Bone marrow (tissue), 2 donors: ENCODE measurements at regions not wholly inside any gene's neighbourhood (a gene's known extent, or its start where the extent isn't known, plus 50 kb on each side); places are given as distances from the start of the nearest gene placed in this dataset.

Experiments
- DNase-seq, 2 donors: peaks; one replicate each; lab custom pipeline; 2025; lab: John Stamatoyannopoulos, UW

- DNase-seq: peak; percentile 2 to 19
These were observed 267.9 kb upstream of the GHITM start for GRCh38 chr10:83871187-83872081.

DNA sequence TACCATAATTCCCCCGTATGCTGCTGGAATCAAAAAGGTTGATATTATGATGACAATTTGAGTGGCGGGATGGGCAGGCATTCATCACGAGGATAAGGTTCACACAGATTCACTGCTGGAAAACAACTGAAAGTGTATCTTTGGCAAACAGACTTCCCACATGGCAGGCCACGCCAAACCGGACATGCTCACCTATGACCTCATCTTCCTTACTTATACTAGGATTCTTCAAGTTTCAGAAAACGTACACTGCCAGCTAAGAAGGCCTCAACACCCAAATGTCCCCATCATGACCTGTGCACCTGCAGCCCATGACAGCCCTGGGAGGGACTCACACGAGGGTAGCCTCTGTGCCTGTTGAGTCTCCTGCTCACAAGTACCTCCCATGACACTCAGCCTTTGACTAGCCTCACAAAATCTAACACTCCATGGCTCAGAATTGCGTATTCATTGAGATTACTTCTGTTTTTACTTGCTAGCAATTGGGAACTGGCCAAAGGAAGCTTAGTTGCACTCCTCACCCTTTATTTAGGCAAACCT lies 259.0 kb upstream of the GHITM start:
- DNase-seq: no peak

DNA sequence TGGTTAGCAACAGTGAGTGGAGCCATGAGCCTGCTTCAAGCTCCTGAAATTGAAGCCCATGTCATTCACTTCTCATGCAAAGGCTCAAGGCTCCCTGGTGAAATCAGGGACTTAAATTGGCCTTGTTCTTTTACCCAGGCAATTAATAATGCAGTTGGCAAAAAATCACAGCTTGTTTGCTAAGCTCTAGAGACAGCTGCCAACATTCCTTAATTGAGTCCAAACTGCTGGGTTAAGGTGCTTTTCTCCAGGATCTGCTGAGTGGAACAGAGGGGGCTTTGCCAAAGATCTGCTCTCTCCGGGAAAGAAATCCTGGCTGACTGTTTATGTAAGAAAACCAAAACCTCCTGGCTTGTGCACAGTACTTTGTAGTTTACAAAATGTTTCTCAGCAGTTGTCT lies 257.6 kb upstream of the GHITM start:
- DNase-seq: no peak

GRCh38 chr10:83886871-83887270 lies 252.4 kb upstream of the GHITM start:
- DNase-seq: no peak

- no peak for DNase-seq
These were observed 246.6 kb upstream of the GHITM start for GRCh38 chr10:83892737-83893136.

- no peak for DNase-seq
These were observed 243.1 kb upstream of the GHITM start for GRCh38 chr10:83896219-83896618.

DNA sequence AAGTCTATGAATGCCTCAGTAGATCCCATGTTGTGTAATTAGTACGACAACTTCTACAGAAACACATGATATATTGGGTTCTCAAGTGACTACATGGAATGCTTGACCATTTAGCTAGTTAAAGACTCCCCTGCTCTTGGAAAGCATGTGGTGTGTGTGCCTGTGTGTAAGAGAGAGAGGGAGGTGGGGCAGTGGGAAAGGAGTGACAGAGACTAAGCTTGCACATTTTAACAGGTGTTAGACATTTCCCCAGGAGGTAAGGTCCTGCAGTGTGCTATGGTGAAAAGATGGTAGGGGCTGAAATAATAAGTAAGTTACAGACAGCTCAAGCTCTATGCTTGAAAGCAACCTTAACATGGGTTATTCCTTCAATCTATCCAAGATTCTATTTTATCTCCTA lies 241.7 kb upstream of the GHITM start:
- DNase-seq: no peak

DNA sequence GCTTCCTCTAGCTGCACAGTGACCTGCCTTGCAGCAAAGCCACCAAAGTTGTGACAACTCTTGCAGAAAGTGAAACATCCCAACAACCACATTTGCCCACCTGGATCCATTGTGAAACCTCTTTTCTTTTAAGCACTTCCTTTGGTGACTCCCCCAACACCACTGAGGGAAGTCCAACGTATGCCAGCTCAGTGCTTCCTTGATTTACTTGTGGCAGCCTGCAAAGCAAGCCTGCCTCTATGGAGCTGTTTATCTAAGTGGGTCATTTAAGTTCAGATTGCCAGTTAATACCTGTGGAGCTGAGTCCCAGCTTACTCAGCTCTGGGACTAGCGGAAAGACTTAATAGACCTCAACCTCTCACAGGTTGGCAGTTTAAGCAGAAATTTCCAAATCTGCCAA lies 230.8 kb upstream of the GHITM start:
- DNase-seq: no peak

- no peak for DNase-seq
These were observed 230.3 kb upstream of the GHITM start for GRCh38 chr10:83909001-83909400.

DNA sequence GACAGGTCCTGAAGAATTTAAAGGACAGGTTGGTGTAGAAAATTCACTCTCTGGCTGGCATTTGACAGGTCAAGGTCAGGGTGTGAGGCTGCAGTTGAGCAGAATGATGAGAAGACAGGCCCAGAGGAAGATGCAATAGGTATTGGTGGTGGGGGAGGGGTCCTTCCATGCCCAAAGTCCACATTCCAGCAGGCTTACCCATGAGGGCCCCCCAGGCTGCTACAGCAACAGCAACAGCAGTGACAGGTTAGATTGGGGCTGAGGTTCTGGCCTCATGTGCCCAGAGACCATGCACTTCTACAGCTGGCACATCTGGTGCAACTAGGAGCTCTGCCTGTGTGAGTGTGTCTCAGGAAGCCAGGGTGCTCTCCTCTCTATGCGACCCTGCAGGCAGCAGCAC lies 223.5 kb upstream of the GHITM start:
- DNase-seq: no peak

GRCh38 chr10:83917537-83918506 lies 221.5 kb upstream of the GHITM start:
- no peak for DNase-seq

GRCh38 chr10:83919187-83919586 lies 220.1 kb upstream of the GHITM start:
- no peak for DNase-seq

DNA sequence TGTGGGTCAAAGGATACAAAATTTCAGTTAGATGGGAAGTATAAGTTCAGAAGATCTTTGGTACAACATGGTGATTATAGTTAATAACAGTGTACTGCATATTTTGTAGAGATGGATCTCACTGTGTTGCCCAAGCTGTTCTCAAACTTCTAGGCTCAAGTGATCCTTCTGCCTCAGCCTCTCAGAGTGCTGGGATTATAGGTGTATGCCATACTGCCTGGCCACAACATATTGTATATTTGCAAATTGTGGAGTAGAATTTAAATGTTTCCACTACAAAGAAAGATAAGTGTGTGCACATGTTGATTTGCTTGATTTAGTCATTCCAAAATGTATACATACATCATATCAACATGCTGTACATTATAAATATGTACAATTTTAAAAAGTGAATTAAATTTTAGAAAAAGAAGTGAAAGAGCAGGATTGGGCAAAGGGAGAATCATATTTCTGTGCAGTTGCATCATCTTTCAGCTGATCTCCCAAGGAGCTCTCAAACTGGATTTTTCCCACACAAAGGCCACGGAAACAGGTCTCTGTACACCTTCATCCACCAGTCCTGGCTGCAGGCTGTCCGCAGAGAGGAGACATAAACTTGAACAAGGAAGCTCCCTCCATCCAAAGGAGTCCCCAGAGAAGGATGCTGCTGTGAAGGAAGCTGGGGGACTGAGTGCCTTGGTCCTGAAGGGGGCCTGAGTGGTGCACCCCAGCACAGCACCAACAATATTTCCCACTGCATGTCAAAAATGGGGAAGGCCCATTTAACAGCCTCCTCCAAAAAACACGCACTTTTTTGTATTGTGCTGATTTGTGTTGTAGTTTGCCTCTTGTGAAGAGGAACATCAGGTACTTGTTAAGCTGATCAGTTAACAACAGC lies 217.1 kb upstream of the GHITM start:
- no peak for DNase-seq

DNA sequence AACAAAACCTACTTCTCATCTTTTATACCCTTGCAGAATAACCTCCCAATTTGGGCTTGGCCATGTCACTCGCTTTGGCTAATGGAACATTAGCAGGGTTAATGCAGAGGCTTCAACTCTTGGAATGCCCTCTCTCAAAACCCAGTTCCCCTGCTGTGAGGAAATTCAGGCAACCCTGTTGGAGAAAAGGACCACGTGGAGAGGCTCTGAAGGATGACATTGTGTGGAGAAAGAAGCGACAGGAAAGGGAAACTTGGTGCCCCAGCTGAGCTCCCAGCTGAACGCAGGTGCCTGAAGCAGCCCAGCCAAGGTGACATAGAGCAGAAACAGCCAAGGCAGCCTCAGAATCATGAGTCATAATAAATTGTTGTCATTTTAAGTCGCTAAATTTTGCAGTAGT lies 214.2 kb upstream of the GHITM start:
- no peak for DNase-seq

GRCh38 chr10:83926606-83927005 lies 212.7 kb upstream of the GHITM start:
- no peak for DNase-seq

DNA sequence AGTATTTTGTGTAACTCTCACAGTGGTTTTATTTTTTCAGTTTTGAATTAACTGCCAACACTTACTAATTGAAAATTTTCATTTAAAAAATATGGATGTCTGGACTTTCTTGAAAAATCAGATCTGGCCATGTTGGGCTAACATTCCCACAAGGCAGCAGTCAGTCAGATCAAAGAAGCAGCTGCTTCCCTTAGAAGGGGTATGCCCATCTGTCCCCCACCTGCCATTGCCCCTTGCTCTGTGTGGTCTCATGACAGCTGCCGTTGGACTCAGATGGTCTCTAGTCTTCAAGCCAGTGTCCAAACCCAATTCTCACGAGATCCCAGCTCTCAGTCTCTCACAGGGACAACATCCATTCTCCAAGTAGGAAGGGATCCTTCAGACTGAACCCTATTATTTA lies 212.1 kb upstream of the GHITM start:
- no peak for DNase-seq

- DNase-seq: no peak
These were observed 209.9 kb upstream of the GHITM start for GRCh38 chr10:83929399-83929798.

DNA sequence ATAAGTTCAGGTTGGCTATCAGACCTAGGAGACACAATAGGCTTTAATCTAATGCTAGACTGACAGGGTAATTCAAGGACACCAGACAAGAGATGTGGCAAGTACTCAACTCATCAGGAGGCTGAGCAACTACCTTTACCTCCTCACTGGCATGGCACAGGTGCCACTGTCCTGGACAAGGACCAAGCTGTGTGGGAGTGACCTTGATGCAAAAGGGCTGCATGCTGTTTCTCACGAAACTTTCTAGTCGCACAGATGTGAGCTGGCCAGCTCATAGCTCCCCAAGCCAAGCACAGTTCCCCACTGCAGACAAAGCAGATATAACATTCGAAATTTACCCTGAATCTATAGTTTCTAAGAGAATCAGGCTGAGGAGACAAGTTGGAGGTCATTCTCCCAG lies 207.6 kb upstream of the GHITM start:
- no peak for DNase-seq

DNA sequence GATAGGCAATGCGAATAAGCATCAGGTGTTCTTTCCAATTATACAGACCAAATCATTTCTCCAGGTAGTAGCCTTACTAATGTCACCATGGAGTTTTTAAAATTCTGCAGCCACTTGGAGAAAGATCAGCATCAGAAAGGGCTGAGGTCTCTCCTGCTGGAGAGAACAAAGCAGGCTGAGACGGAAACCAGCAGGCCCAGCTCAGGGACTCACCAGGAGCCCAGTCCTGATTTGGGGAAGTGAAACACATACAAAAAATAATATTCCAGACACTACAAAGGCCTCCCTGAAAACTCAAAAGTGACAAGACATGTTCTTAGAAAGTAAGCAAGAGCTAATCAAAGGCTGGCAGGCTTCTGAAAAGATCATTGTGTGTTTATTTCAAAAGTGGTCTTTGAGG lies 207.1 kb upstream of the GHITM start:
- no peak for DNase-seq

DNA sequence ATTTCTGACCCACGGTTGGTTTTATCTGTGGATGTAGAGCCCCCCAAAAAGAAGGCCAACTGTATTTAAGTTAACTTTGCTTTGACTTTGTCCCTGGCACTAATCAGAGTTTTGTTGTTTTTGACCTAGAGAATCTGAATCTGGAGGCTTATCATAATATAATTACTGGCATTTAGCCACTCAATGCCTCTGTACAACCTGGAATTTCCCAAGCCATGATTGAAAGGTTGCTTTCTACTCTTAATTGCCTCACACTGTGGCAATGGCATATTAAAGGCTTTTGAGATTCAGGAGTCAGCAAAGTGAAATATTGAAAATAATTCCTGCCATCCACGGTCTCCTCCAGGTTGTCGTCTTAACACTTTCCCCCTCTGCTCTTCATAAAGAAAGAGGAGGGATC lies 205.2 kb upstream of the GHITM start:
- DNase-seq: no peak

- no peak for DNase-seq
These were observed 204.5 kb upstream of the GHITM start for GRCh38 chr10:83934641-83935338.
